Chondrocyte (in vitro differentiated cells): ENCODE measurements at regions not wholly inside any gene's neighbourhood (a gene's known extent, or its start where the extent isn't known, plus 50 kb on each side); places are given as distances from the start of the nearest gene placed in this dataset.

ENCODE experiments used
- DNase-seq: peaks from one replicate; pipeline ENCODE4 v3.0.0; 2021; ENCODE audit warnings: mixed read lengths, low spot score
- H3K27ac Mint-ChIP-seq: one replicate; pipeline ENCODE4 v1.8.0; 2021; ENCODE audit warnings: mild to moderate bottlenecking, moderate library complexity, mixed read lengths; ENCODE audit not compliant: unreplicated experiment
- H3K27me3 Mint-ChIP-seq: 2 replicates; pipeline ENCODE4 v1.8.0; 2021; ENCODE audit warnings: low read depth, mixed read lengths
- H3K36me3 Mint-ChIP-seq: 2 replicates; pipeline ENCODE4 v1.8.0; 2021; ENCODE audit warnings: low read depth, mixed read lengths
- H3K4me1 Mint-ChIP-seq: 2 replicates; pipeline ENCODE4 v1.8.0; 2021; ENCODE audit warnings: low read depth, mild to moderate bottlenecking, mixed read lengths
- H3K4me3 Mint-ChIP-seq: one replicate; pipeline ENCODE4 v1.8.0; 2021; ENCODE audit warnings: mild to moderate bottlenecking, moderate library complexity, mixed read lengths; ENCODE audit not compliant: unreplicated experiment
- H3K9me3 Mint-ChIP-seq: 2 replicates; pipeline ENCODE4 v1.8.0; 2021; ENCODE audit warnings: low read depth, mixed read lengths
- TF ChIP-seq, protein P1 (sequence below): fragments of 200-600 bp; sonication (generic); IDR thresholded peaks from 2 replicates; pipeline ENCODE4 v1.5.0; 2021; ENCODE audit warnings: antibody characterized with exemption, mild to moderate bottlenecking, moderate library complexity

DNA sequence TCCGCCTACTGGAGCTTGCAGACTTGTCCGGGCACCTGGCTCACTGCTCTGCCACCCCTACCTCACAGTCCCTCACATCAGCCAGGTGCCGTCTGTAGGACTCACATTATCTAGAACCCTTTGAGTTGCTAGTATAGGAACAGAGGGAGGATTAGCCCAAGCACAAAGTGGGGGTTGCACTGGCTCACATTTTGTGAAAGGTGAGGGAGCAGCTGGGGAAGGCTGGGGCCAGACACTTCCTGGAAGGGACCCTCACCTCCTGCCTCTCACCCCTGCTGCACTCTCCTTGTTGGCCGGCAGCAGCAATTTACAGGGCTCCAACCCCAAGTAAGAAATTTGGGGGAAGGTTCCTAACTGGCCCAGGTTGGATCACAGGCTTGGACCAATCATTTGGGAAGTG is 1031.6 kb downstream of the BCL11B start:
- Mint-ChIP-seq H3K27ac (no peak overlapping the region), H3K27me3 (no peaks in the 10 kb centered on the region), H3K36me3 (no peaks in the 10 kb centered on the region), H3K4me1 (no peaks in the 10 kb centered on the region), H3K4me3 (no peak overlapping the region), H3K9me3 (no peaks in the 10 kb centered on the region)
- TF ChIP-seq, protein P1, sequence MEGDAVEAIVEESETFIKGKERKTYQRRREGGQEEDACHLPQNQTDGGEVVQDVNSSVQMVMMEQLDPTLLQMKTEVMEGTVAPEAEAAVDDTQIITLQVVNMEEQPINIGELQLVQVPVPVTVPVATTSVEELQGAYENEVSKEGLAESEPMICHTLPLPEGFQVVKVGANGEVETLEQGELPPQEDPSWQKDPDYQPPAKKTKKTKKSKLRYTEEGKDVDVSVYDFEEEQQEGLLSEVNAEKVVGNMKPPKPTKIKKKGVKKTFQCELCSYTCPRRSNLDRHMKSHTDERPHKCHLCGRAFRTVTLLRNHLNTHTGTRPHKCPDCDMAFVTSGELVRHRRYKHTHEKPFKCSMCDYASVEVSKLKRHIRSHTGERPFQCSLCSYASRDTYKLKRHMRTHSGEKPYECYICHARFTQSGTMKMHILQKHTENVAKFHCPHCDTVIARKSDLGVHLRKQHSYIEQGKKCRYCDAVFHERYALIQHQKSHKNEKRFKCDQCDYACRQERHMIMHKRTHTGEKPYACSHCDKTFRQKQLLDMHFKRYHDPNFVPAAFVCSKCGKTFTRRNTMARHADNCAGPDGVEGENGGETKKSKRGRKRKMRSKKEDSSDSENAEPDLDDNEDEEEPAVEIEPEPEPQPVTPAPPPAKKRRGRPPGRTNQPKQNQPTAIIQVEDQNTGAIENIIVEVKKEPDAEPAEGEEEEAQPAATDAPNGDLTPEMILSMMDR: no peak
- DNase-seq: no peak

DNA sequence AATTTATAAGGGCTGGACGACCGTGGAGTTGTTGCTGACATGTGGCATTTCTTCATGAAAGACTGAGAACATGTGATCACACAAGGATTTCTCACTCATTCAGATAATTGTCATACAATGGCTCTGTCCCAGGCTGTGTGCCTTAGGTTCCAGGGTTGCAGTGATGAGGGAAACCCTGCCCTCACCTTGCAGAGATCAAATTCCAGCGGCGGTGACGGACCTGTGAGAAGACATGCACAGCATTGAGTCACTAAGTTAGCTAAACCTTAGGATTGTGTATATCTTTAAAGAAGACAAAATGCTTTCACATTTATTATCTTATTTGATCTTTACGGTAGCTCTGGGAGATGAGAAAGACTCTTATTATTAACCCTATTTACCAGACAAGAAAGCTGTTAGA is 1029.1 kb downstream of the BCL11B start:
- no peak overlapping the region for H3K4me3 Mint-ChIP-seq
- no peaks in the 10 kb centered on the region for H3K36me3 Mint-ChIP-seq
- H3K27ac Mint-ChIP-seq: no peak overlapping the region
- H3K27me3 Mint-ChIP-seq: no peaks in the 10 kb centered on the region
- TF ChIP-seq, protein P1: no peak
- H3K9me3 Mint-ChIP-seq: peaks cover 4% of the 10 kb centered on the region
- H3K4me1 Mint-ChIP-seq: no peaks in the 10 kb centered on the region
- no peak for DNase-seq

DNA sequence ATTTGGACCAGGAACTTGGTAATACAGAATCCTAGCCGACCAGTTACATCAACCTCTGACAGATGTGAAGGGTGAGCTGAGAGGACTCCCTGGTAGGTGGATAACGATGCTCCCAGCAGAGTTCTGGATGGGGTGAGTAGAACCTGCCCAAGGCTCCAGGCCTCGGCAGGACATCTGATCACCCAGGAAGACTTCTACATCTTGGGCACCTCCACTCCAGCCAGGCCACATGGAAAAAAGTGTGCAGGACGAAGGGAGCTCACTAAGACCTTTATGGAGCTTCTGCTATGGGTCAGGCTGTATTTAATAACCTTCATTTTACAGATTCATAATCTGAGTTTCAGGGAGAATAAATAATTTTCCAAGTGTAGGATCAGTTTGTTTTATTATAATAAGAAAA is 1028.7 kb downstream of the BCL11B start:
- H3K9me3 Mint-ChIP-seq: peaks cover 4% of the 10 kb centered on the region
- no peak overlapping the region for H3K4me3 Mint-ChIP-seq
- TF ChIP-seq, protein P1: no peak
- H3K36me3 Mint-ChIP-seq: no peaks in the 10 kb centered on the region
- H3K4me1 Mint-ChIP-seq: no peaks in the 10 kb centered on the region
- H3K27me3 Mint-ChIP-seq: no peaks in the 10 kb centered on the region
- DNase-seq: no peak
- H3K27ac Mint-ChIP-seq: no peak overlapping the region

GRCh38 chr14:98244162-98244948 is 1027.6 kb downstream of the BCL11B start:
- Mint-ChIP-seq H3K9me3 (peaks cover 4% of the 10 kb centered on the region), H3K4me1 (no peaks in the 10 kb centered on the region), H3K27me3 (no peaks in the 10 kb centered on the region), H3K4me3 (no peak overlapping the region), H3K27ac (no peak overlapping the region), H3K36me3 (no peaks in the 10 kb centered on the region)
- no peak for DNase-seq
- TF ChIP-seq, protein P1: no peak

- no peak overlapping the region for H3K4me3 Mint-ChIP-seq
- no peak overlapping the region for H3K27ac Mint-ChIP-seq
- TF ChIP-seq, protein P1: no peak
- H3K4me1 Mint-ChIP-seq: no peaks in the 10 kb centered on the region
- no peaks in the 10 kb centered on the region for H3K27me3 Mint-ChIP-seq
- no peaks in the 10 kb centered on the region for H3K36me3 Mint-ChIP-seq
- H3K9me3 Mint-ChIP-seq: peaks cover 4% of the 10 kb centered on the region
- no peak for DNase-seq
Measured at GRCh38 chr14:98244966-98245569, 1026.9 kb downstream of the BCL11B start.
